Daoy (cell line): ENCODE measurements at regions not wholly inside any gene's neighbourhood (a gene's known extent, or its start where the extent isn't known, plus 50 kb on each side); places are given as distances from the start of the nearest gene placed in this dataset.

Source experiments
- DNase-seq: peaks from one replicate; pipeline ENCODE4 v3.0.0-alpha.2; 2015; ENCODE audit warnings: low read depth

DNA sequence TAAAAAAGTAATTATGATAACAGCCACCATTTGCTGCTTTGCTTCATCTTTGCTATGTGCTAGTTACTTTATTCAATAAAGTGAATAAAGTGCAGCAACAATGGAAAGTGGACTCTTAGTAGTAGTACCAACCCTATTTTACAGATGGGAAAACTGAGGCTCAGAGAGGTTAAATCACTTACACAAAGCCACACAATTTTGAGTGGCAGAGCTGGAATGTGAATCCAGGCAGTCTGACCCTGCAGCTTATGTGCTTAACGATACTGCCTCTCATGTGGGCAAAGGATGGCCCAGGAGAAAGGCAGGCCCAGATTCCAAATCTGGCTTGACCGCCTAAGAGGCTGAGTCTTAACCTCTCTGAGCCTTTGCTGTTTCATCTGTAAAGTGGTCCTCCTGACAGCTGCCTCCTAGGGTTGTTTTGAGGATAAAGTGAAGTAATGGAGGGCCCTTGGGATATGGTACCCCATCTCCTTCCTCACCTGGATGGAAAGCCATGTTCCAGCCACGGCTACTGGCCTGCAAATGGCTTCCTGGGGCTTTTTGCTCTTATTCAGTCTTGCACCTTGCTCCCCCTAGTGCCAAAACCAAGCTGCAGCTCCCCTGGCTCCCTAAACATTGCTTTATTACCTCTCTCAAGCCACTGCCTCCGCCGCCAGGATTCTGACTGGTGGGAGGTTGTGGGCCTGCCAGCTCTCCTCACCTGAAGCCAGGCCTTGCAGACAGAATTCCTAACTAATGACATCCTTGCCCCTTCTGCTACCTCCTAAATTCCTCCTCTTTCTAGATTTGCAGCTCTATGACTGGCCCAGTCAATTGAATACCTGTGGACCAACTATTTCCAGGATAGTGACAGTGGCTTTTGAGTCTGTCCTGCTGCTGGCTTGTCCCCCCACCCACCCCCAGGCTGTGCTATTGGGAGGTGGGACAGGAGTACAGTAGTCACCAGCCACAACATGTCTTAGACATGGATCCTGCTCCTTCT, 283.3 kb upstream of the PWP1 start:
- peak; percentile 84 for DNase-seq

- peak; percentile 77 for DNase-seq
These were observed 280.6 kb upstream of the PWP1 start for GRCh38 chr12:107404981-107405380.

DNA sequence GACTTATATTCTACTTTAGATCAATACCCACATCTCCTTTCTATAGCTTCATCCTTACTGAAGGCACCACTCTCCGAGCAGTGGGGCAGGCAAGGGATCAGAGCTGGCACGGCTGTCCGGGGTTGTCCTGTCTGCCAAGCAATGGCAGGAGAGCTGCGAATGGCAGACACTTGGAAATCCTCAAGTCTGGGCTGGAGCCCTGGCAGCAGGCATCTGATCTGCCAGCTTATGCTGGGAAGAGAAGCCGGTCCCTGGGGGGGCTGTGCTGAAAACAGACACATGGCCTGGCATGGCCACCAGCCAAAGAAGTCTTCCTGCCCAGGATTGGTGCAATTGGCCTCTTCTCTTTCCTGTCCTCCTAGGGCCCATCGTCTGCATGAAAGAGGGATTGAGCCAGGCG, 280.2 kb upstream of the PWP1 start:
- DNase-seq: no peak

- DNase-seq: no peak
These were observed 278.7 kb upstream of the PWP1 start for GRCh38 chr12:107406932-107407331.

GRCh38 chr12:107411792-107412535, 273.6 kb upstream of the PWP1 start:
- DNase-seq: peak; percentile 94

GRCh38 chr12:107415071-107415470, 270.5 kb upstream of the PWP1 start:
- DNase-seq: peak; percentile 89

DNA sequence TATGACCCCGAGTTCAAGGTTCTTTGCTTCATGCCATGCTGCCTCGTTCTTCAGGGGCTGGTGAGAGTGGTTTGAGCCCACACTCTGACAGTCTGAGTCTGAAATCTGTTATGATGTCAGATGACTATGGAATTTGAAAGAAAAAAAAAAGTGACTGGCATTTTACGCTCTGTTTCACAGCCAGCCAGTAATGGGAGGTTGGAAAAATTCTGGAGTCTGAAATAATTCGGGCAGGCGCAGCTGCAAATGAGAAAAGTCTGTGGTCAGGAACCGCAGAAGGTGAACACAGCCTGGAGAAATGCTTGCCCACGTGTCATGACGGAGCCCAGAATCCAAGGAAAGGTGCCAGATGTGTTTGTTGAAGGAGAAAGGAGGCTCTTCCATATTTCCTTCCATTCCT, 269.8 kb upstream of the PWP1 start:
- DNase-seq: peak; percentile 93

DNA sequence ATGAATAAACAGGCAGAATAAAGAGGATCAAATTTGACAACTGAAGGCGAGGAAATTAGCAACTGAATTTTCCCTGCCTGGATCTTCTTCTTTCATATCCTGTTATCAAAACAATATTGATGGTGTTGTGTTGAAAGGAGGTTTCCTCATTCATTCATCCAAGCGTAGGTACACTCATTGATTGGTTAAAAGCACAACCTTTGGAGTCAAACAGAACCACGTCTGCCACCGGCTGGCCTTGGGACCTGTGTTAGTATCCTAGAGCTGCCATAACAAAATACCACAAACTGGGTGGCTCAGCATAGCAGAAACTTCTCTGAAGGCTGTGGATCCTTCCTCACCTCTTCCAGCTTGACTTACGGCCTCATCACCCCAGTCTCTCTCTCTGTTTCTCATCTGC, 268.6 kb upstream of the PWP1 start:
- no peak for DNase-seq

DNA sequence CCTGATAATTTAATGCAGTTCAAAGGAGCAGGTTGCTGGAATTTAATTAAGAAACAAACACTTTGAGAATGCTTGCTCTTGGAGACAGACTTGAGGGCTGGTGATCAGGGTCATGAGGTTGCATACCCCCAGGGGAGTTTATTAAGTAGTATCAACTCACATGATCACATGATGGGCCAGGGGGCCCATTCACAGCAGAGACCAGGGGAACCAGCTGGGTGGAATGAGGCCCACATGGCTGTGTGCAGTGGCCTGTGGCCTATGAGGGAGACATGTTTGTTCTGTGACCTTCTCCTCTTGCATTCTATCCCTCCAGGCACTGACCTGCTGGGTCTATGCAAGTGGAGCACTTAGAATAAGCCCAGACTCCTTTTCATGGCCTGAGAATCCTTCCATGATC, 266.6 kb upstream of the PWP1 start:
- no peak for DNase-seq

DNA sequence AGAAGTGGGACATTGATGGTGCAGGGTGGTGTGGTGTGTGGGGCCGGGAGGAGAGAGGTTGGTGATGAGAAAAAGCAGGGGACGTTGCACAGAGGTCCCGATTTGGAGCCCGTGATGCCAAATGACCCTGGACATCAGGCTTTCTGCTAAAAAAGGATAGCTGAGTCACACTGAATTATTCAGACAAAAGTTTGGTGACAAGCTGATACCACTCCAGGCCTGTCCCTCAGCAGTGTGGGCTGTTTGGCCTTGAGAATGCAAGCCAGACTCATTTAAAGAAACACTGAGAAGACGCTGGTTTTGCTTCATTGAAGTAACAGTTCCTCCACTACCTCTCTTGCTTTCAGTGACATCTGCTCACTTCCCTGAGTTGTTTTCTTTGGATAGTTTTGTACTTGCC, 262.1 kb upstream of the PWP1 start:
- DNase-seq: no peak

GRCh38 chr12:107429006-107429705, 256.4 kb upstream of the PWP1 start:
- DNase-seq: no peak

GRCh38 chr12:107431942-107432341, 253.7 kb upstream of the PWP1 start:
- DNase-seq: no peak

DNA sequence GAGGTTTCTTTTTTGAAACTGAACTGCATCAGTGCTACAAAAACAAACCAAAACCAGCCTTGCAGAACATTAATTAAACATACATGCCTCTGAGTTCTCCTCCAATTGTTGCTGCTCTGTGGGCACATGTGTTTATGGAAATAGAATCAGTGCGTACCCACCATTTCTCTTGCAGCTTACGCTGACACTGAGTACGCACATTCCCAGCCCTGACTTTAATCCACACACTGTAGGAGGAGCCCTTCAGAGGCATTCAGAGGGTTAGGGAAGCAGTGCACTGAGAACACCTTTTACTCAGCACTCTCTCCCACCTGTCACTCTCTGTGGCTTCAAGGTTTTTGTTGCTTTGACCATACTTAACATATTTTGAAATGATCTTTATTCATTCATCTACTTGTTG, 250.5 kb upstream of the PWP1 start:
- DNase-seq: no peak

DNA sequence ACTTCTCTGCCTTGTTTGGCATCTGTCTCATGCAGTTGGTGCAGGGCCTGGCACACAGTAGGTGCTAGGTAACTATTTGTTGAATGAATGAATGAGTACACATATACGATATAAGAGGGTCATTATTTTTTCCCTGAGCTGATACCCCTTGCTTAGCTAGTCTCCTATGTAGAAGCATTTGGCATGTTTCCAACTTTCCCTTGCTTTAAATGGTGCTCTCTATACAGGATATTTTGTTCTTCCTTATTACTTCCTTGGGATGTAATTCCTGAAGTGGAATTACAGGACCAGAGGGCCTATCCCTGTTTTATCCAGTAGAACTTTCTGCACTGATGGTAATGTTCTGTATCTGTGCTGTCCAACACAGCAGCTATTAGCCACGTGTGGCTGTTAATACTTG, 250.1 kb upstream of the PWP1 start:
- no peak for DNase-seq

- DNase-seq: peak; percentile 70
These were observed 249.2 kb upstream of the PWP1 start for GRCh38 chr12:107436376-107436775.

- no peak for DNase-seq
These were observed 248.8 kb upstream of the PWP1 start for GRCh38 chr12:107436836-107437235.

GRCh38 chr12:107437954-107438353, 247.6 kb upstream of the PWP1 start:
- DNase-seq: no peak

GRCh38 chr12:107439026-107439738, 246.4 kb upstream of the PWP1 start:
- DNase-seq: no peak

DNA sequence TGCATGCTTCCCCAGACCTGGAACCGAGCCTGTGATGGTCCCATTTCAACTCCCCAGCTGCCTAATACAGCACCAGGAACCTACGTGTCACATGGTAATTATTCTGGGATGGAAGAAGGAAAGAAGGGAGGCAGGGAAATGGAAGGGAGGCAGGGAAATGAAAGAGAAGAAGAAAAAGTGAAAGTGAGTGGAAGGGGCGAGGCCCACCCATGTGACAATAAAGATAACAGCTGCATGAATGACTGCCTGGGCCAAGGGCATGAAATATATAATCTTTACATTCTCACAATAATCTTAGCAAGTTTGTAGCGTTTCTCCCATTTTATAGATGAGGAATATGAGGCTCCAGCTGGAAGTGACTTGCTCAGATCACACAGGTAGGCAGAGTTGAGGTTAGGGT, 245.0 kb upstream of the PWP1 start:
- DNase-seq: no peak

GRCh38 chr12:107441665-107442300, 243.8 kb upstream of the PWP1 start:
- peak; percentile 66 for DNase-seq

DNA sequence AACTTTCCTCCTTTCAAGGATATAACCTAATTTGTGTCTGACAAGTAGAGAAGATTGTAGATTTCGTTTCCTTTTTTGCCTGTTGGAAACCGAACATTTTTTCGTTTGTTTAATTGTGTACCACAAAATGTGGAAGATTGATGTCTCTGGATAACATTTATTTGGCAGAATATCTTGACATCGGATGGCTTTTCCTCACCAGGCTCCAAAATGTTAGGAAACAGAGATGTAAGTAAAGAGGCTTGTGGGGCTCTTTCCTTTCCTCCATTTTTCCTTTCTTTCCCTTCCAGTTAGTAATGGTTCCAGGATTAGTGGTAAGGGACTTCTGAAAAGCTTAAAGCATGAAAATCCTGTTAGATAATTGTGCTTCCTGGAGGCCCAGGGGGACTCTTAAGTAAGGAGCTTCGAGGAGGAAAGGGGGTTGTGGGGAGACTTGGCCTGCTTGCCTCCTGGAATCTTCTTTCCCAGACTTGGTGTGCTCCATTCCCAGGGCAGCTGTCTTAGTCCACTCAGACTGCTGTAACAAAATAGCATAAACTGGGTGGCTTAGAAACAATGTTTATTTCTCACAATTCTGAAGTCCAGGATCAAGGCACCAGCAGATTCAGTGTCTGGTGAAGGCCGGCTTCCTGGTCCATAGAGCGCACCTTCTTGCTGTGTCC, 243.1 kb upstream of the PWP1 start:
- DNase-seq: no peak
